Activated T-helper 2 cell treated with anti-CD3 and anti-CD28 coated beads, Interferon-gamma antibody, Interleukin-2, Interleukin-4, amounts not matched to agents 10 μg/mL and 5 μg/mL and 100 μg/mL, durations not matched to agents 14 hours and 24 hours and 36 hours (primary cell): ENCODE measurements at regions not wholly inside any gene's neighbourhood (a gene's known extent, or its start where the extent isn't known, plus 50 kb on each side); places are given as distances from the start of the nearest gene placed in this dataset.

Source experiments
- DNase-seq: peaks from one replicate; pipeline ENCODE4 v3.0.0; 2021; ENCODE audit warnings: low spot score
- H3K27ac Mint-ChIP-seq: one replicate; pipeline ENCODE4 v1.8.0; 2021; ENCODE audit warnings: mixed read lengths
- H3K27me3 Mint-ChIP-seq: one replicate; pipeline ENCODE4 v1.8.0; 2021; ENCODE audit warnings: low read depth, mixed read lengths
- H3K36me3 Mint-ChIP-seq: one replicate; pipeline ENCODE4 v1.8.0; 2021; ENCODE audit warnings: low read depth, mixed read lengths
- H3K4me1 Mint-ChIP-seq: one replicate; pipeline ENCODE4 v1.8.0; 2021; ENCODE audit warnings: low read depth, mixed read lengths
- H3K4me3 Mint-ChIP-seq: one replicate; pipeline ENCODE4 v1.8.0; 2021; ENCODE audit warnings: low read depth, mild to moderate bottlenecking, moderate library complexity, mixed read lengths
- H3K9me3 Mint-ChIP-seq: one replicate; pipeline ENCODE4 v1.8.0; 2021; ENCODE audit warnings: mixed read lengths
- intact Hi-C: fragments of 100-400 bp; cut with micrococcal nuclease; formaldehyde crosslinking; loops from one replicate; pipeline ENCODE4 v1.15.1; 2023

DNA sequence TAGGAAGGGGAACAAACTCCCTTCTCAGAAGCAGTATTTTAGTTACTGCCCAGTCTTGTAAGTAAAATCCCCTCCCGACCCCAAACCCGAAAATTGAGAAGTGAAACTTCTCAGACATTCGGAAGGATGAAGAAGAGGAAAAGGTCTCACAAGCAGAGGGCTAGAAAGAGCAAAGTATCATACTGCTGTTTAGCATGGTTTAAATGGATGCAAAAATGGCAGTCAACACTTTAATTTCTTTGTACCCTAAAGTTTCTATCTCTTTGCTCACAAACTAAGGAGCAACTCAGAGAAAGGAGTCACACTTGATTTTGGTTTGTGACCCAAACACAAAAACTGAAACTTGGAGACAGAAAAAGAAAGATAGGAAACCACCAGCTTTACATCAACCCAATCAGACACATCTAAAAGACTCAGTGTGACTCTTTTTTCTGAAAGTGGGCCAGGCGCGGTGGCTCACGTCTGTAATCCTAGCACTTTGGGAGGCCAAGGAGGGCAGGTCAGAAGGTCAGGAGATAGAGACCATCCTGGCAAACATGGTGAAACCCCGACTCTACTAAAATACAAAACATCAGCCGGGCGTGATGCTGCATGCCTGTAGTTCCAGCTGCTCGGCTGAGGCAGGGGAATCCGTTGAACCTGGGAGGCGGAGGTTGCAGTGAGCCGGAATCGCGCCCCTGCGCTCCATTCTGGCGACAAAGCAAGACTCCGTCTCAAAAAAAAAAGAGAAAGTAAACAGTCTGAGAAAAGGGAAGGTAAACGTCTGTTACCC is 63.2 kb upstream of the ATP11B start:
- DNase-seq: no peak
- H3K27ac Mint-ChIP-seq: no peak overlapping the region
- no peaks in the 10 kb centered on the region for H3K9me3 Mint-ChIP-seq
- intact Hi-C loops: no loop called here
- peaks cover 15% of the 10 kb centered on the region for H3K27me3 Mint-ChIP-seq
- H3K4me3 Mint-ChIP-seq: no peak overlapping the region
- H3K36me3 Mint-ChIP-seq: no peaks in the 10 kb centered on the region
- H3K4me1 Mint-ChIP-seq: peaks cover 15% of the 10 kb centered on the region

DNA sequence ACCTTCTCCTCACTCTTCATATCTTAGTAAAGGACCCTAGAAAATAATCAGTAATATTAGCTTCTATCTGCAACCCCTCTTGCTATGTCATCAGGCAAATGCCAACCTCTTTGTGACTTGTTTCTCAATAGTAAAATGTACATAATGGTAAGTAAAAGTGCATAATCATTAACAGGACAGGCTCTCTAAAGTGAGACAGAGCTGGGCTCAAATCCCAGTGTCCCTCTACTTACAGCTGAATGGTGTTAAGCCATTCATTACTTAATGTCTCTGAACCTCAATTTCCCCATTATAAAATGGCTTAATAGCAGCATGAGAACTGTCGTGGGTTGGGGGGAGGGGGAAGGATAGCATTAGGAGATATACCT is 62.6 kb upstream of the ATP11B start:
- Mint-ChIP-seq H3K27me3 (peaks cover 13% of the 10 kb centered on the region), H3K27ac (no peak overlapping the region), H3K36me3 (no peaks in the 10 kb centered on the region), H3K4me3 (no peak overlapping the region), H3K4me1 (peaks cover 15% of the 10 kb centered on the region), H3K9me3 (no peaks in the 10 kb centered on the region)
- DNase-seq: no peak
- intact Hi-C loops: no loop called here

DNA sequence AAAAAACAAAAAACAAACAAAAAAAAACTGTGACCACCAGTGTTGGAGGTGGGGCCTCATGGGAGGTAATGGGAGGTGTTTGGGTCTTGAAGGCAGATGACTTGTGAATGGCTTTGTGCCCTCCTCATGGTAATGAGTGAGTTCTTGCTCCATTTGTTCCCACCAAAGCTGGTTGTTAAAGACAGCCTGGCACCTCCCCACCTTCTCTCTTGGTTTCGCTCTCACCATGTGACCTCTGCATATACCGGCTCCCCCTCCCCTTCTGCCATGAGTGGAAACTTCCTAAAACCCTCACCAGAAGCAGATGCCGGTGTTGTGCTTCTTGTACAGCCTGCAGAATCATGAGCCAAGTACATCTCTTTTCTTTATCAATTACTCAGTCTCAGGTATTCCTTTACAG is 61.5 kb upstream of the ATP11B start:
- Mint-ChIP-seq H3K36me3 (no peaks in the 10 kb centered on the region), H3K4me3 (no peak overlapping the region), H3K9me3 (no peaks in the 10 kb centered on the region), H3K27ac (no peak overlapping the region), H3K4me1 (peaks cover 15% of the 10 kb centered on the region), H3K27me3 (peaks cover 13% of the 10 kb centered on the region)
- no peak for DNase-seq
- intact Hi-C loops: no loop called here

- Mint-ChIP-seq H3K27me3 (peaks cover 13% of the 10 kb centered on the region), H3K27ac (no peak overlapping the region), H3K4me1 (peaks cover 15% of the 10 kb centered on the region), H3K4me3 (no peak overlapping the region), H3K9me3 (no peaks in the 10 kb centered on the region), H3K36me3 (no peaks in the 10 kb centered on the region)
- intact Hi-C loops: no loop called here
- DNase-seq: no peak
These were observed 60.9 kb upstream of the ATP11B start for GRCh38 chr3:182732232-182733015.

DNA sequence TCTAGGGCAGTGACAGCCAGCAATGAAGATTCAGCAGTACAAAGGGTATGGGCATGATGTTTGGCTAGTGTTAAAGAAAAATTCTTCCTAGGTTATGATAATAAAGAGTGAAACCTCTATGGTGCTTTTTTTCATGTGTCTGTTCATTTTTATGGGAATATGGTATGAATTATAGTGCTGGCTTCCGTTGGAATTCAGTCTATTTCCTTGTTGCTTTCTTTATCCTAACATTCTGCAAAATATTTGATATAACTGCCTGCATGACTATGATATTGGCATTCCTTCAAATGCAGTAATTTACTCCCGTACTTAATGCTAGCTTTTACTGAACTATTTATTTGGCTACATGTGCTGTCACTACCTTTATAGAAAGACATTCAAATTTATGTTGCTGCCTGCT is 57.6 kb upstream of the ATP11B start:
- peaks cover 22% of the 10 kb centered on the region for H3K27me3 Mint-ChIP-seq
- no peaks in the 10 kb centered on the region for H3K9me3 Mint-ChIP-seq
- intact Hi-C loops: no loop called here
- H3K36me3 Mint-ChIP-seq: no peaks in the 10 kb centered on the region
- no peak for DNase-seq
- no peak overlapping the region for H3K4me3 Mint-ChIP-seq
- H3K4me1 Mint-ChIP-seq: peaks cover 9% of the 10 kb centered on the region
- no peak overlapping the region for H3K27ac Mint-ChIP-seq

GRCh38 chr3:182737825-182738224 is 55.5 kb upstream of the ATP11B start:
- Mint-ChIP-seq H3K27ac (no peak overlapping the region), H3K27me3 (peaks cover 27% of the 10 kb centered on the region), H3K36me3 (no peaks in the 10 kb centered on the region), H3K4me1 (peaks cover 5% of the 10 kb centered on the region), H3K4me3 (no peak overlapping the region), H3K9me3 (no peaks in the 10 kb centered on the region)
- intact Hi-C loops: no loop called here
- DNase-seq: no peak

DNA sequence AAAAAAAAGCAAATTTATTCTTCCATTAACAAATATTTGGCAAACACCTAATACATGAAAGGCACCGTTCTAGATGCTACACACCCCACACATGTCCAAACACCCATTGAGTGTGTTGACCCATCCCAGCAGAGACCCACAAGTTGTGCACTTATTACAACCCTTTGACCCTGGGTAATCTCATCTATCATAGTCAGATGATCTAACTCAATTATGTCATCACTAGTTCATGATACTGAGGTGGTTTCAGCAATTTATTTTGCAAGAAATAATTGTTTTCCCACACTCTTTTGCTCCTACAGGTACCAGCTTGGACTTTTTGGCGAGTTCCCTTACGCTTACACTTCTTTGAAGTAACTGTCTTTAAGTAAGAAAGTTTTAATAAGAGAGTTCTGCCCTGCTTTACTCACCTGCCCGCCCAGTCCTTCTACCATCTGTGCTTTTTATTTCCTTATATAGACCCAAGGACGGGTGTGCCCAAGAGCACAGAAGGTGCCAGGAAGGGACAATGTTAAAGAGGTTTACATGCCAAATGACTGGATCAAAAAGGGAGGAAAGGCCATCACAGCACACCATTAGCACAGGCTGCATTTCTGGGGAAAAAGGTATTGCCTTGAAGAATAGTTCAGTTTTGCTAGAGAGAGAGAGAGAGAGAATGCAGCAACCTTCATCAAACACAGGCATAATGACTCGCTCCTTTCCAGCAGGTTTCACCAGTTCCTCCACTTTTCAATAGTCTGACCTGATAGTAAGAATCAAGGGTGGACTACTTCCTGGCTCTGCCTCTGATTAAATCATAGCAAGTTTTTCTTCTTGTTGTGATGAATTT is 54.5 kb upstream of the ATP11B start:
- intact Hi-C loops: no loop called here
- Mint-ChIP-seq H3K36me3 (no peaks in the 10 kb centered on the region), H3K27me3 (peaks cover 24% of the 10 kb centered on the region), H3K9me3 (no peaks in the 10 kb centered on the region), H3K4me1 (peaks cover 5% of the 10 kb centered on the region), H3K4me3 (no peak overlapping the region), H3K27ac (no peak overlapping the region)
- no peak for DNase-seq

- DNase-seq: no peak
- no peak overlapping the region for H3K27ac Mint-ChIP-seq
- intact Hi-C loops: no loop called here
- no peaks in the 10 kb centered on the region for H3K36me3 Mint-ChIP-seq
- no peak overlapping the region for H3K4me3 Mint-ChIP-seq
- peaks cover 17% of the 10 kb centered on the region for H3K27me3 Mint-ChIP-seq
- H3K4me1 Mint-ChIP-seq: peaks cover 5% of the 10 kb centered on the region
- H3K9me3 Mint-ChIP-seq: no peaks in the 10 kb centered on the region
These were observed 53.7 kb upstream of the ATP11B start for GRCh38 chr3:182739619-182740018.

DNA sequence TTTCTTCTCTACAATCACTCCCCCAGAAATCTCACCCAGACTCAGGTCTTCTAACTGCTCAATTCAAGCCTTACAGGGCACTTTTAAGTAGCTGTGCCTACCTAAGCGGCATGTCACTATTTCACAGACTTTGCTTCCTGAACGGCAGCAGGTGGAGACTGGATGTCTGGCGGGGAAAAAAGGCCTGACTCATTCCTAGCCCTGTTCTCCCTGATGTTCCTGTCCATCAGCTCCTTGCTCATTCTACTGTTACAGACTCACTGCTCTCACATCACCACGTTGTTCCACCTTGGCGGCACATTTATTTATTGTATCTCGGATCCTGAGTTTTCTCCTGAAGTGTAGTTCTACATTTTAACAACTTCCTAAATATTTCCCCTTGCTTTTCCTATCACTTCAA is 52.6 kb upstream of the ATP11B start:
- Mint-ChIP-seq H3K4me3 (no peak overlapping the region), H3K27me3 (peaks cover 16% of the 10 kb centered on the region), H3K27ac (no peak overlapping the region), H3K4me1 (peaks cover 5% of the 10 kb centered on the region), H3K36me3 (no peaks in the 10 kb centered on the region), H3K9me3 (no peaks in the 10 kb centered on the region)
- no peak for DNase-seq
- intact Hi-C loops: no loop called here

GRCh38 chr3:182741214-182741613 is 52.1 kb upstream of the ATP11B start:
- peaks cover 16% of the 10 kb centered on the region for H3K27me3 Mint-ChIP-seq
- H3K36me3 Mint-ChIP-seq: no peaks in the 10 kb centered on the region
- no peak overlapping the region for H3K27ac Mint-ChIP-seq
- DNase-seq: no peak
- H3K9me3 Mint-ChIP-seq: no peaks in the 10 kb centered on the region
- H3K4me1 Mint-ChIP-seq: peaks cover 5% of the 10 kb centered on the region
- intact Hi-C loops: no loop called here
- H3K4me3 Mint-ChIP-seq: no peak overlapping the region
